ENCODE measurements at regions not wholly inside any gene's neighbourhood (a gene's known extent, or its start where the extent isn't known, plus 50 kb on each side); places are given as distances from the start of the nearest gene placed in this dataset.

GRCh38 chr22:42322562-42322926 lies 52.1 kb upstream of the TCF20 start:
- no peaks in the 10 kb centered on the region for H3K36me3 ChIP-seq (ENCODE audit: control insufficient read depth, insufficient read depth, low read length)
- H3K27ac ChIP-seq (ENCODE audit: low read length): no peak overlapping the region
- no peak for DNase-seq
- H3K4me3 ChIP-seq (ENCODE audit: low read length): no peak overlapping the region
- H3K4me1 ChIP-seq (ENCODE audit: control insufficient read depth, insufficient read depth, low read length): peaks cover 9% of the 10 kb centered on the region
- no peaks in the 10 kb centered on the region for H3K9me3 ChIP-seq (replicated peaks; ENCODE audit: control insufficient read depth, low read depth, low read length)
- peaks cover 46% of the 10 kb centered on the region for H3K27me3 ChIP-seq (ENCODE audit: control insufficient read depth, insufficient read depth, low read length)
- 73% methylated on average over 2 of the region's 4 CpGs for WGBS (ENCODE audit: insufficient coverage)

GRCh38 chr22:42321908-42322561 lies 51.6 kb upstream of the TCF20 start:
- Histone ChIP-seq H3K4me1 (ENCODE audit: control insufficient read depth, insufficient read depth, low read length) (peaks cover 14% of the 10 kb centered on the region), H3K9me3 (replicated peaks; ENCODE audit: control insufficient read depth, low read depth, low read length) (no peaks in the 10 kb centered on the region), H3K4me3 (ENCODE audit: low read length) (no peak overlapping the region), H3K27ac (ENCODE audit: low read length) (no peak overlapping the region), H3K27me3 (ENCODE audit: control insufficient read depth, insufficient read depth, low read length) (peaks cover 46% of the 10 kb centered on the region), H3K36me3 (ENCODE audit: control insufficient read depth, insufficient read depth, low read length) (no peaks in the 10 kb centered on the region)
- DNase-seq: peak; percentile 36
- 20% methylated on average over 9 of the region's 11 CpGs for WGBS (ENCODE audit: insufficient coverage)

GRCh38 chr22:42320443-42321416 lies 50.3 kb upstream of the TCF20 start:
- DNase-seq: no peak
- Histone ChIP-seq H3K36me3 (ENCODE audit: control insufficient read depth, insufficient read depth, low read length) (no peaks in the 10 kb centered on the region), H3K4me3 (ENCODE audit: low read length) (no peak overlapping the region), H3K9me3 (replicated peaks; ENCODE audit: control insufficient read depth, low read depth, low read length) (no peaks in the 10 kb centered on the region), H3K27me3 (ENCODE audit: control insufficient read depth, insufficient read depth, low read length) (peaks cover 44% of the 10 kb centered on the region), H3K27ac (ENCODE audit: low read length) (no peak overlapping the region), H3K4me1 (ENCODE audit: control insufficient read depth, insufficient read depth, low read length) (peaks cover 18% of the 10 kb centered on the region)
- WGBS (ENCODE audit: insufficient coverage): 78% methylated on average over 13 of the region's 20 CpGs

Data from muscle of leg (tissue), 3 donors.